Keratinocyte (primary cell): ENCODE measurements at regions not wholly inside any gene's neighbourhood (a gene's known extent, or its start where the extent isn't known, plus 50 kb on each side); places are given as distances from the start of the nearest gene placed in this dataset.

ENCODE experiments used
- DNase-seq: peaks from one replicate; pipeline ENCODE4 v3.0.0-alpha.2; 2011; ENCODE audit warnings: low read depth, missing footprints, low spot score
- FAIRE-seq: peaks from 2 replicates; lab custom pipeline; 2011; peaks lifted over from hg19 to GRCh38; lab: Jason Lieb, UNC
- H2AFZ ChIP-seq: 2 replicates; pipeline ENCODE4 v1.6.0; 2012; ENCODE audit warnings: low read length, control low read depth, inconsistent platforms; ENCODE audit not compliant: control insufficient read depth
- H3K27ac ChIP-seq: 2 replicates; pipeline ENCODE4 v1.5.1; 2011; ENCODE audit warnings: low read length; ENCODE audit not compliant: control insufficient read depth, insufficient read depth
- H3K27me3 ChIP-seq: 3 replicates; pipeline ENCODE4 v1.6.0; 2011; ENCODE audit warnings: low read length; ENCODE audit not compliant: control insufficient read depth, insufficient read depth; ENCODE audit errors: extremely low read depth
- H3K36me3 ChIP-seq, 2 experiments: 2 replicates in 1 of 2; 3 replicates in 1 of 2; pipeline ENCODE4 v1.5.1; 2011; ENCODE audit warnings: low read length in 2 of 2, mild to moderate bottlenecking in 1 of 2; ENCODE audit not compliant: control insufficient read depth in 2 of 2, insufficient read depth in 2 of 2; ENCODE audit errors: extremely low read depth in 1 of 2
- H3K4me1 ChIP-seq: 3 replicates; pipeline ENCODE4 v1.5.1; 2011; ENCODE audit warnings: low read length; ENCODE audit not compliant: control insufficient read depth, insufficient read depth; ENCODE audit errors: extremely low read depth
- H3K4me2 ChIP-seq: 3 replicates; pipeline ENCODE4 v1.6.0; 2011; ENCODE audit warnings: low read depth, low read length; ENCODE audit not compliant: control insufficient read depth, insufficient read depth; ENCODE audit errors: extremely low read depth
- H3K4me3 ChIP-seq, 3 experiments: fragments of 200-600 bp in 1 of 3; sonication (generic) in 1 of 3; 2 replicates in 2 of 3; 3 replicates in 1 of 3; pipeline ENCODE4 v1.5.1; 2011 to 2016; ENCODE audit warnings: low read length in 3 of 3, mild to moderate bottlenecking in 3 of 3, control low read depth in 2 of 3, inconsistent platforms in 1 of 3, low read depth in 1 of 3, mixed read lengths in 1 of 3, mixed run types in 1 of 3, moderate library complexity in 1 of 3; ENCODE audit not compliant: control insufficient read depth in 2 of 3, insufficient read depth in 2 of 3; ENCODE audit errors: extremely low read depth in 1 of 3
- H3K79me2 ChIP-seq: 2 replicates; pipeline ENCODE4 v1.6.0; 2012; ENCODE audit warnings: low read length; ENCODE audit not compliant: control insufficient read depth, insufficient read depth
- H3K9ac ChIP-seq: 3 replicates; pipeline ENCODE4 v1.6.0; 2011; ENCODE audit warnings: low read length; ENCODE audit not compliant: control insufficient read depth, insufficient read depth; ENCODE audit errors: extremely low read depth
- H3K9me1 ChIP-seq: 3 replicates; pipeline ENCODE4 v1.6.0; 2011; ENCODE audit warnings: low read length; ENCODE audit not compliant: control insufficient read depth, insufficient read depth; ENCODE audit errors: extremely low read depth
- H3K9me3 ChIP-seq: 2 replicates; pipeline ENCODE4 v1.5.1; 2012; ENCODE audit warnings: low read depth, low read length; ENCODE audit not compliant: control insufficient read depth
- H4K20me1 ChIP-seq: 3 replicates; pipeline ENCODE4 v1.6.0; 2011; ENCODE audit warnings: low read length; ENCODE audit not compliant: control insufficient read depth, insufficient read depth; ENCODE audit errors: extremely low read depth
- CTCF ChIP-seq, 3 experiments: IDR thresholded peaks in 1 of 3; conservative IDR thresholded peaks in 1 of 3; optimal IDR thresholded peaks in 1 of 3; 2 replicates in 2 of 3; 3 replicates in 1 of 3; pipeline versions ENCODE3 to v1.5.1; 2011; ENCODE audit warnings: low read length in 3 of 3, mild to moderate bottlenecking in 3 of 3, moderate library complexity in 2 of 3, control low read depth in 1 of 3, inconsistent platforms in 1 of 3; ENCODE audit not compliant: insufficient read depth in 2 of 3; ENCODE audit errors: extremely low read depth in 1 of 3
- EZH2 ChIP-seq: IDR thresholded peaks from one replicate; pipeline ENCODE4 v1.6.1; 2012; ENCODE audit warnings: inconsistent platforms, mild to moderate bottlenecking, low read length, moderate library complexity
- dilution Hi-C: fragments of 300-500 bp; cut with MboI; formaldehyde crosslinking; loops from one replicate; pipeline ENCODE4 v1.7.0; 2020; ENCODE audit warnings: low sequenced_read_pairs; ENCODE audit not compliant: extremely low pct_ligation_motif_present

DNA sequence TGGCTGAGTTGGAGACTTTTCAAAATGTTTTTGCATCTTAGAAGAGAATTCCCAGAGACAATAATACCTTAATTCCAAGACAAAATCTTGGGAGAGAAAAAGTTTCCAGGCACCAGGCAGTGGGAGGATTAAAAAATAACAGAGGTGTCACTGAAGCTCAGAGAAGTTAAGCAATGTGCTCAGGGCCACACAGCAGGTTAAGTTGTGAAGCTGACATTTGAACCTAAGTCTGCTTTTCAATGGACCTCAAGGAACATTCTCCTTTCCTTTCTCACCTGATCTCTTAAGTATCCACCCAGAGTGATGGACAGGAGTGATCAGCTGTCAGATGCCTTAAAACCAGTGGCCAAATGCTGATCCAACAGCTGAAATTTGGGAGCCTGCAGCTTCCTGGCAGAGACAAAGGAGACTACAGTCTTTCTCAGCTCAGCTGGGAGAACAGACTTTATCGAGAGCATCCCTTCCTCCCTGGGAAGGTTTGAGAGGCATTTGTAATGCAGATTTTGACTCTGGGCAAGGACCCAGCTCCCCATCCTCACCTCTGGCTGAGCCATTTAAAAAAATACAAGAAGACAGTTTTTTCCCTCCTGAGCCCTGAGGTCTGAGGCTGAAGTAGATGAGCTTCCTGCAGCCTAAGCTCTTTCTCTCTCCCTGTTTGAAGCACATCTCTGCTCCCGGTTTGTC is 174.9 kb upstream of the RPH3A start:
- Histone ChIP-seq H3K27me3 (no peaks in the 10 kb centered on the region), H3K9me3 (no peaks in the 10 kb centered on the region), H3K4me3 (no peak overlapping the region), H3K4me1 (no peaks in the 10 kb centered on the region), H3K79me2 (no peaks in the 10 kb centered on the region), H3K9me1 (no peaks in the 10 kb centered on the region), H3K27ac (no peak overlapping the region), H3K36me3 (no peaks in the 10 kb centered on the region), H4K20me1 (no peaks in the 10 kb centered on the region), H3K4me2 (no peak overlapping the region), H3K9ac (no peak overlapping the region), H2AFZ (no peak overlapping the region)
- FAIRE-seq (no peak), DNase-seq (no peak)
- no peak for TF ChIP-seq CTCF (optimal IDR thresholded peaks at IDR 0.05 in 1 of 3, IDR thresholded peaks at IDR 0.05 in 1 of 3, conservative IDR thresholded peaks at IDR 0.05 in 1 of 3; ENCODE audit: extremely low read depth in 1 of 3, insufficient read depth in 2 of 3, low read length in 3 of 3)
- TF ChIP-seq EZH2 = no peak
- dilution Hi-C loops = no loop called here

GRCh38 chr12:112617153-112617505 is 174.4 kb upstream of the RPH3A start:
- Histone ChIP-seq H4K20me1 (no peaks in the 10 kb centered on the region), H3K79me2 (no peaks in the 10 kb centered on the region), H3K4me3 (no peak overlapping the region), H3K9ac (no peak overlapping the region), H3K27me3 (no peaks in the 10 kb centered on the region), H3K9me1 (no peaks in the 10 kb centered on the region), H2AFZ (no peak overlapping the region), H3K27ac (no peak overlapping the region), H3K4me2 (no peak overlapping the region), H3K4me1 (no peaks in the 10 kb centered on the region), H3K36me3 (no peaks in the 10 kb centered on the region), H3K9me3 (no peaks in the 10 kb centered on the region)
- no peak for TF ChIP-seq EZH2
- TF ChIP-seq CTCF (optimal IDR thresholded peaks at IDR 0.05 in 1 of 3, IDR thresholded peaks at IDR 0.05 in 1 of 3, conservative IDR thresholded peaks at IDR 0.05 in 1 of 3; ENCODE audit: extremely low read depth in 1 of 3, insufficient read depth in 2 of 3, low read length in 3 of 3) = no peak
- dilution Hi-C loops = no loop called here
- DNase-seq = no peak
- no peak for FAIRE-seq
